Stomach (tissue), 8 donors: ENCODE measurements at regions not wholly inside any gene's neighbourhood (a gene's known extent, or its start where the extent isn't known, plus 50 kb on each side); places are given as distances from the start of the nearest gene placed in this dataset.

Source experiments
- DNase-seq, 2 donors: peaks; one replicate each; pipeline versions ENCODE4 v3.0.0 to v3.0.0-alpha.2; 2013 to 2019
- H3K27ac ChIP-seq, 5 donors: fragments of 200-600 bp in 4 of 5; sonication (generic) in 4 of 5; one replicate each; pipeline ENCODE4 v1.5.1; 2013 to 2019; ENCODE audit warnings: mild to moderate bottlenecking in 1 of 5, moderate library complexity in 1 of 5
- H3K27me3 ChIP-seq, 3 donors: fragments of 200-600 bp; sonication (generic); one replicate each; pipeline ENCODE4 v1.5.1; 2017 to 2019; ENCODE audit warnings: mixed run types in 1 of 3
- H3K36me3 ChIP-seq, 4 donors: fragments of 200-600 bp; sonication (generic); 1 replicate in 3 of 4; 2 replicates in 1 of 4; pipeline ENCODE4 v1.5.1; 2016 to 2019
- H3K4me1 ChIP-seq, 4 donors: fragments of 200-600 bp; sonication (generic); one replicate each; pipeline ENCODE4 v1.5.1; 2016 to 2019
- H3K4me3 ChIP-seq, 4 donors: fragments of 200-600 bp; sonication (generic) in 3 of 4; one replicate each; pipeline ENCODE4 v1.5.1; 2016 to 2019; ENCODE audit warnings: mild to moderate bottlenecking in 1 of 4
- H3K9me3 ChIP-seq, 4 donors: fragments of 200-600 bp; sonication (generic); one replicate each; pipeline ENCODE4 v1.5.1; 2016 to 2019
- EP300 ChIP-seq: sonication (generic); formaldehyde crosslinking; IDR thresholded peaks from one replicate; pipeline ENCODE4 v1.6.1; 2017; ENCODE audit warnings: antibody characterized with exemption
- POLR2A ChIP-seq, 4 donors: fragments of 450-650 bp; IDR thresholded peaks; one replicate each; pipeline ENCODE4 v1.6.1; 2016; ENCODE audit warnings: antibody characterized with exemption in 4 of 4, control low read depth in 2 of 4, mild to moderate bottlenecking in 1 of 4, moderate library complexity in 1 of 4
- POLR2AphosphoS5 ChIP-seq, 3 donors: sonication (generic); formaldehyde crosslinking; IDR thresholded peaks; one replicate each; pipeline ENCODE4 v1.6.1; 2016; ENCODE audit warnings: antibody characterized with exemption in 3 of 3
- WGBS, 5 donors: extraction: QIAGEN DNeasy Blood & Tissue Kit in 3 of 5; methylation state at CpG; one replicate each; pipeline versions ENCODE4 v1.1.5 to v1.1.7; 2013 to 2018; 5-methylcytosine and 5-hydroxymethylcytosine counted together
- intact Hi-C: fragments of 100-400 bp; cut with DNase I; formaldehyde crosslinking; loops from one replicate; pipeline ENCODE4 v1.15.1; 2023; ENCODE audit warnings: low total_unique reads
- TF ChIP-seq, protein P1 (sequence below), 7 experiments: fragments of 450-650 bp in 4 of 7; fragments of 200-600 bp in 3 of 7; sonication (generic) in 3 of 7; IDR thresholded peaks; one replicate each; pipeline ENCODE4 v1.5.1; 2016 to 2019; ENCODE audit warnings: antibody characterized with exemption in 7 of 7, control low read depth in 2 of 7, mild to moderate bottlenecking in 1 of 7
- donor health status: healthy with polysubstance abuse.
- donor health status: Bipolar disorder and iron deficiency.
- donor health status: healthy.

DNA sequence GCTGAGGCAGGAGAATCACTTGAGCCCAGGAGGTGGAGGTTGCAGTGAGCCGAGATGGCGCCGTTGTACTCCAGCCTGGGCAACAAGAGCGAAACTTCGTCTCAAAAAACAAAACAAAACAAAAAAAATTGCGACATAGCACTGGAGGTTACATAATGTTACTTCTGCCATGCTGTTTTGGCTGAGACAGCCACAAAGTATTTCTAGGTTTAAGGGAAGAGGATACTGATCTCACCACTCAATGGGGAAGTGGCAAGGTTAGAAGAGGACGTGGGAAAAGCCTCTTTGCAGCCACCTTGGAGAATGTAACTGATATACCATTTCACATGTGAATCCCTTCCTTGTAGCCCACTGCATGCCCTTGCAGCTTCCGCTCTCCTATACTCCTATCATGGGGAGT, 131.2 kb upstream of the NLRP1 start:
- Histone ChIP-seq H3K4me1 (no peaks in the 10 kb centered on the region), H3K36me3 (no peaks in the 10 kb centered on the region), H3K27ac (no peak overlapping the region), H3K4me3 (no peak overlapping the region), H3K27me3 (peaks cover 0 to 87% (median 3%) of the 10 kb centered on the region in 3 donors), H3K9me3 (no peaks in the 10 kb centered on the region)
- 71 to 83% (median 78%) methylated on average over 8 of the region's 8 CpGs for WGBS, 5 donors
- intact Hi-C loops: no loop called here
- DNase-seq: no peak
- TF ChIP-seq POLR2AphosphoS5 (IDR thresholded peaks at IDR 0.05) (no peak), EP300 (no peak), POLR2A (IDR thresholded peaks at IDR 0.05) (no peak)
- TF ChIP-seq, protein P1, sequence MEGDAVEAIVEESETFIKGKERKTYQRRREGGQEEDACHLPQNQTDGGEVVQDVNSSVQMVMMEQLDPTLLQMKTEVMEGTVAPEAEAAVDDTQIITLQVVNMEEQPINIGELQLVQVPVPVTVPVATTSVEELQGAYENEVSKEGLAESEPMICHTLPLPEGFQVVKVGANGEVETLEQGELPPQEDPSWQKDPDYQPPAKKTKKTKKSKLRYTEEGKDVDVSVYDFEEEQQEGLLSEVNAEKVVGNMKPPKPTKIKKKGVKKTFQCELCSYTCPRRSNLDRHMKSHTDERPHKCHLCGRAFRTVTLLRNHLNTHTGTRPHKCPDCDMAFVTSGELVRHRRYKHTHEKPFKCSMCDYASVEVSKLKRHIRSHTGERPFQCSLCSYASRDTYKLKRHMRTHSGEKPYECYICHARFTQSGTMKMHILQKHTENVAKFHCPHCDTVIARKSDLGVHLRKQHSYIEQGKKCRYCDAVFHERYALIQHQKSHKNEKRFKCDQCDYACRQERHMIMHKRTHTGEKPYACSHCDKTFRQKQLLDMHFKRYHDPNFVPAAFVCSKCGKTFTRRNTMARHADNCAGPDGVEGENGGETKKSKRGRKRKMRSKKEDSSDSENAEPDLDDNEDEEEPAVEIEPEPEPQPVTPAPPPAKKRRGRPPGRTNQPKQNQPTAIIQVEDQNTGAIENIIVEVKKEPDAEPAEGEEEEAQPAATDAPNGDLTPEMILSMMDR (IDR thresholded peaks at IDR 0.05): no peak

DNA sequence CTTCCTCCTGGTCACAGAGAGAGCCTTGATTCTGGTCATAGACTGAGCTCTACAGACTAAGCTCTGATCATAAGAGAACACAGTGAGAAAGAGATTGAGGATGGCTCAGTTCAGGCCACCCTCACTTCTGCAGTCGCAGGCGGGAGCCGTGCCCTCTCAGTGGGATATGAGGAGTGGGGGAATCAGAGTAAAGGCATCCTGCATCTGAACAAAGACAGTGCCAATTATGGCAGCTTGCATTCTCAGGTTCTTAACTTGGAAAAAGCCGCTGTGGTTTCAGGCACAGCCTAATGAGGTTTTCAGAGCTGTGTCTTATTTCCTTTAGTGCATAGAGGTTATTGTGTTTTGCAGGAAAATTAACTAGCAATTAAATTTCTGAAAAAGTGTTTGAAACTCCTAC, 134.4 kb upstream of the NLRP1 start:
- Histone ChIP-seq H3K27me3 (peaks cover 0 to 65% (median 0%) of the 10 kb centered on the region in 3 donors), H3K4me1 (no peaks in the 10 kb centered on the region), H3K9me3 (peaks cover 0 to 5% (median 0%) of the 10 kb centered on the region in 4 donors), H3K27ac (no peak overlapping the region), H3K4me3 (no peak overlapping the region), H3K36me3 (no peaks in the 10 kb centered on the region)
- WGBS, 5 donors: 70 to 81% (median 79%) methylated on average over 4 of the region's 4 CpGs
- DNase-seq: no peak
- intact Hi-C loops: no loop called here
- TF ChIP-seq EP300 (no peak), POLR2A (IDR thresholded peaks at IDR 0.05) (no peak), POLR2AphosphoS5 (IDR thresholded peaks at IDR 0.05) (no peak)
- TF ChIP-seq, protein P1 (IDR thresholded peaks at IDR 0.05): no peak

DNA sequence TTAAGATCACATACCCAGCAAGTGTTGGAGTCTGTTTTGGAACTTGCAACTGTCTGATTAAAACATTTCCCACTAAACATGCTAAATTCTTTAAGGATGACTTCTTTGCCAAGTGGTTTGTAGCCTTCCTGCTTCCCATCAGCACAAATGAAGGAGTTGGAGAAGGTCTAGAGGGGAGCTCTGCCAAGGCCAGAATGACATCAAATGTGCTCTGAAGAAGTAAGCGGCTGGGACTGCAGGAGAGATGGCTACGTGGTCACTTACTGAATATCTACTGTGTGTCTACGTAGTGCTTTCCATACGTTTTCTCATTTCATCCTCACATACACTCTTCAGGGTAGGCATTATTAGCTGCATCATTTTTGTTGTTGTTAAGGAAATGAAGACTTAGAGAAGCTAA, 135.7 kb upstream of the NLRP1 start:
- no peak for DNase-seq
- H3K27ac ChIP-seq: no peak overlapping the region
- no peak for TF ChIP-seq EP300
- TF ChIP-seq, protein P1 (IDR thresholded peaks at IDR 0.05): no peak
- no peak for TF ChIP-seq POLR2A (IDR thresholded peaks at IDR 0.05)
- no peak for TF ChIP-seq POLR2AphosphoS5 (IDR thresholded peaks at IDR 0.05)
- H3K27me3 ChIP-seq: peaks cover 0 to 53% (median 0%) of the 10 kb centered on the region in 3 donors
- peaks cover 0 to 5% (median 0%) of the 10 kb centered on the region in 4 donors for H3K9me3 ChIP-seq
- no peaks in the 10 kb centered on the region for H3K4me1 ChIP-seq
- intact Hi-C loops: no loop called here
- 76 to 91% (median 87%) methylated on average over 4 of the region's 4 CpGs for WGBS, 5 donors
- no peaks in the 10 kb centered on the region for H3K36me3 ChIP-seq
- no peak overlapping the region for H3K4me3 ChIP-seq

DNA sequence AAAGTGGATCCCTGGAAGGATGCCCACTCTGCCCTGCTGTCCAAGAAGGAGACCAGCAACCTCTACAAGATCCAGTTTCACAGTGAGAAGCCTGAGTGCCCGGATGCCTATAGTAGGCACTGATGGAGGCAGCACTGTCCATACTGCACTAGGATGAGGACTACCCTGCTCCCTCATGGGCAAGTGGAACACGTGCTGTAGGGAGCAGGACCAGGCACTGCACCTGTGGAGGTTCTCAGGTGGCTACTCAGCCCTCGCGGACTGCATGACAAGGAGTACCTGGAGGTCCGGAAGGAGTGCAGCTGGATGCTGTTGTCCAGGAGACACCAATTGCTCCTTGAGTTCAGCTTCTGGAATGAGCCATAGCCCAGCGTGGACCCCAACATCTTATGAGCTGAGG, 146.1 kb upstream of the NLRP1 start:
- Histone ChIP-seq H3K27me3 (peaks cover 0 to 26% (median 0%) of the 10 kb centered on the region in 3 donors), H3K36me3 (no peaks in the 10 kb centered on the region), H3K4me3 (no peak overlapping the region), H3K9me3 (peaks cover 0 to 10% (median 2%) of the 10 kb centered on the region in 4 donors), H3K27ac (no peak overlapping the region), H3K4me1 (no peaks in the 10 kb centered on the region)
- no peak for DNase-seq
- intact Hi-C loops: no loop called here
- WGBS, 5 donors: 74 to 81% (median 77%) methylated on average over 5 to 6 of the region's 6 CpGs
- TF ChIP-seq, protein P1 (IDR thresholded peaks at IDR 0.05): no peak
- TF ChIP-seq POLR2AphosphoS5 (IDR thresholded peaks at IDR 0.05) (no peak), POLR2A (IDR thresholded peaks at IDR 0.05) (no peak)
